Activated CD4-positive, alpha-beta T cell treated with anti-CD3 and anti-CD28 coated beads, Interleukin-2, amount 50 U/mL, for 24 hours (primary cell): ENCODE measurements at regions not wholly inside any gene's neighbourhood (a gene's known extent, or its start where the extent isn't known, plus 50 kb on each side); places are given as distances from the start of the nearest gene placed in this dataset.

Source experiments
- DNase-seq, 2 donors: peaks; one replicate each; pipeline ENCODE4 v3.0.0-alpha.2; 2020; ENCODE audit warnings: low read depth in 1 of 2, low spot score in 1 of 2

- no peak for DNase-seq
Observed at GRCh38 chr2:158009399-158009798, 92.3 kb upstream of the UPP2 start.

- DNase-seq: peak in 1 of 2 donors; percentile 6
Observed at GRCh38 chr2:158006961-158007719, 94.5 kb upstream of the UPP2 start.

- no peak for DNase-seq
Observed at GRCh38 chr2:158004126-158004764, 97.4 kb upstream of the UPP2 start.

GRCh38 chr2:158002079-158002478 is 99.6 kb upstream of the UPP2 start:
- no peak for DNase-seq

- DNase-seq: no peak
Observed at GRCh38 chr2:157996799-157997198, 104.9 kb upstream of the UPP2 start.

- DNase-seq: no peak
Observed at GRCh38 chr2:157995117-157995516, 106.6 kb upstream of the UPP2 start.

- DNase-seq: no peak
Observed at GRCh38 chr2:157991932-157992331, 109.7 kb upstream of the UPP2 start.

- no peak for DNase-seq
Observed at GRCh38 chr2:157990173-157990572, 111.5 kb upstream of the UPP2 start.

GRCh38 chr2:157989227-157989626 is 112.4 kb upstream of the UPP2 start:
- no peak for DNase-seq

GRCh38 chr2:157986761-157987160 is 110.6 kb upstream of the ACVR1 start:
- no peak for DNase-seq

- no peak for DNase-seq
Observed at GRCh38 chr2:157984866-157985265, 108.7 kb upstream of the ACVR1 start.

GRCh38 chr2:157980020-157980419 is 103.9 kb upstream of the ACVR1 start:
- DNase-seq: no peak

- no peak for DNase-seq
Observed at GRCh38 chr2:157971702-157972101, 95.6 kb upstream of the ACVR1 start.

GRCh38 chr2:157967856-157968255 is 91.7 kb upstream of the ACVR1 start:
- DNase-seq: no peak

GRCh38 chr2:157959249-157959648 is 83.1 kb upstream of the ACVR1 start:
- no peak for DNase-seq

- DNase-seq: no peak
Observed at GRCh38 chr2:157957596-157957995, 81.5 kb upstream of the ACVR1 start.

GRCh38 chr2:157952558-157952957 is 76.4 kb upstream of the ACVR1 start:
- no peak for DNase-seq

GRCh38 chr2:157948856-157949255 is 72.7 kb upstream of the ACVR1 start:
- no peak for DNase-seq

GRCh38 chr2:157946919-157947557 is 70.9 kb upstream of the ACVR1 start:
- no peak for DNase-seq

- DNase-seq: no peak
Observed at GRCh38 chr2:157940024-157940423, 63.9 kb upstream of the ACVR1 start.

GRCh38 chr2:157938556-157938955 is 62.4 kb upstream of the ACVR1 start:
- no peak for DNase-seq

- DNase-seq: no peak
Observed at GRCh38 chr2:157936406-157936805, 60.3 kb upstream of the ACVR1 start.
